ENCODE measurements at regions not wholly inside any gene's neighbourhood (a gene's known extent, or its start where the extent isn't known, plus 50 kb on each side); places are given as distances from the start of the nearest gene placed in this dataset.

DNA sequence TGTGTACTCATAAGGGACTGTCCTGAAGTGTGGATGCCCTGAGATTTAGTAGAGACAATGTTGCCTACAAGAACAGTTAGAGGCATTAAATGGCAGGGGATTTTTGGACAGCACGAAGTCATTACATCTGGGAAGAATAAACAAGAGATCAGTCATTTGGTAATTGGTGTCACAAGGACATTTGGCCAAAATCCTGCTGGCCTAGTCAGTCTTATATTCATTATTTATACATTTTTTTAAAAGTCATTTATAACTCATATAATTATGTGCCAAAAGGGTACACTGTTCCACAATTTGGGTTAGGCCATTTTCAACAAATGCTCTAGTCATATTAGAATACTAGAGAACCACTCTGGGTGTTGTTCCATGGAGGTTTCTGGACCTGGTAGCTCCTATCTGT lies 104.7 kb downstream of the LRATD1 start:
- H3K4me1 Mint-ChIP-seq, result no peaks in the 10 kb centered on the region
- Histone ChIP-seq H3K27me3 (ENCODE audit: control insufficient read depth, insufficient read depth, low read length) (no peaks in the 10 kb centered on the region), H3K27ac (ENCODE audit: insufficient read depth, low read length, poor library complexity, severe bottlenecking) (no peak overlapping the region), H3K4me3 (ENCODE audit: low read depth, low read length) (no peak overlapping the region), H3K4me1 (ENCODE audit: control insufficient read depth, insufficient read depth, low read length, poor library complexity, severe bottlenecking) (no peaks in the 10 kb centered on the region), H3K9me3 (ENCODE audit: control insufficient read depth in 2 of 2, low read length in 2 of 2) (no peaks in the 10 kb centered on the region), H3K36me3 (ENCODE audit: control insufficient read depth, insufficient read depth, low read length) (no peaks in the 10 kb centered on the region)
- peaks cover 0 to 7% (median 3%) of the 10 kb centered on the region in 7 donors for H3K9me3 Mint-ChIP-seq
- no peak for DNase-seq
- no peaks in the 10 kb centered on the region for H3K27me3 Mint-ChIP-seq
- H3K36me3 Mint-ChIP-seq, result no peaks in the 10 kb centered on the region
- H3K27ac Mint-ChIP-seq, result no peak overlapping the region
- no peak overlapping the region for H3K4me3 Mint-ChIP-seq
- ATAC-seq (ENCODE audit: low read depth in 2 of 2), result no peak

DNA sequence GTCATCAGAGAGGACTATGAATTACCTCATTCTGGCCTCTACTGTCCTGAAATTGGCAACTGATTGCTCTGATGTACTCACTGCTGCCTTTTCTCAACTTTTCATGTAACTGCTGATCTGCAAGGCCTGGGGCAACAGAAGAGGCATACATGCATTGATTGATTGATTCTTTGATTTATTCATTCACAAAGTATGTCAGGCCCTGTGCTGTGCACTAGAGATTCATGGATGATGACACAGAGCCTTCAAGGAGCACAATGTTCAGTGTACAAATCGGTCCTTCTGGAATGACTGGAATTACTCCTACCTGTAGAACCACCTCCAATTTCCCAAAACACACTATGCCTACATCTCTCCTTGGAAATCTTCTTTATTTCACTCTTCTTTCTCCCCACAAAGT lies 111.3 kb downstream of the LRATD1 start:
- H3K27ac Mint-ChIP-seq, result no peak overlapping the region
- DNase-seq, result no peak
- peaks cover 0 to 4% (median 1%) of the 10 kb centered on the region in 7 donors for H3K9me3 Mint-ChIP-seq
- Histone ChIP-seq H3K36me3 (ENCODE audit: control insufficient read depth, insufficient read depth, low read length) (no peaks in the 10 kb centered on the region), H3K9me3 (ENCODE audit: control insufficient read depth in 2 of 2, low read length in 2 of 2) (peaks cover 0 to 3% of the 10 kb centered on the region in 2 experiments), H3K4me1 (ENCODE audit: control insufficient read depth, insufficient read depth, low read length, poor library complexity, severe bottlenecking) (no peaks in the 10 kb centered on the region), H3K4me3 (ENCODE audit: low read depth, low read length) (no peak overlapping the region), H3K27ac (ENCODE audit: insufficient read depth, low read length, poor library complexity, severe bottlenecking) (no peak overlapping the region), H3K27me3 (ENCODE audit: control insufficient read depth, insufficient read depth, low read length) (no peaks in the 10 kb centered on the region)
- H3K36me3 Mint-ChIP-seq, result no peaks in the 10 kb centered on the region
- ATAC-seq (ENCODE audit: low read depth in 2 of 2), result no peak
- H3K4me1 Mint-ChIP-seq, result no peaks in the 10 kb centered on the region
- no peaks in the 10 kb centered on the region for H3K27me3 Mint-ChIP-seq
- no peak overlapping the region for H3K4me3 Mint-ChIP-seq

DNA sequence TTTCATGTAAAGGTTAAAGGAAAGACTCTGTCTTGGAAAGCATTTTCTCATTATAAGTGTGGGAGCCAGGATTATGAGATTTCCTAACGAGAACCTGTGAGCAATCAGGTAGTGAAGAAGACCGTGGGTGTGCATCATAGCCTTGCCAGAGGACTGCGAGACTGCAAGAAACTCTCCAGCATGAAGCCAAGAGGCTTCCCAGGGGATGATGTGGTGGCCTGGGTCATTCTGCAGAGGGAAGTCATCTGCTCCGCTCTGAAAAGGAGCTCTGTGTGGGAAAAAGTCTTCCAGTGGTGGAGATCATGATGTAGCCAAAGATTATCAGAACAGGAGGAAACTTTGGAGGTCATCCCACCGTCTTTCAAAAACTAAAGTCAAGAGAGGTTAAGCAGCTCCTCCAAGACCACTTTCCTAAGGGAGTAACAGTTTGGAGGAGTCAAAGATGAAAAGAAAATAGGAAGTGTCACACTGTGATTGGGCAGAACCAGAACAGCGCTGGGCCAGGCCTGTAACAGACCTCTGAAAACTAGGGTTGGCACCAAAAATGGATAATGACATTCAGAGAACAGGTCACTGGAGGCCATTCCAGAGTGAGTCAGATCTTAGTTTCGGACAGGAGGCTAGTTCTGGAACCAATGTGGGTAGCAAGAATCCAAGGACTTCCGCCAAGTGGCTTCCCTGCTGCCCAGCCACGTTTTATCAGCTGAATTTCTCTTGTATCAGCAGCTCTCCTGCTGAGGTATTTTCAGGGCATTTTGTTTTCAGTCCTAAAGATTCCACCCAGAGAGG lies 113.0 kb downstream of the LRATD1 start:
- ATAC-seq (ENCODE audit: low read depth in 2 of 2) (no peak), DNase-seq (no peak)
- Histone ChIP-seq H3K27me3 (ENCODE audit: control insufficient read depth, insufficient read depth, low read length) (no peaks in the 10 kb centered on the region), H3K27ac (ENCODE audit: insufficient read depth, low read length, poor library complexity, severe bottlenecking) (no peak overlapping the region), H3K4me1 (ENCODE audit: control insufficient read depth, insufficient read depth, low read length, poor library complexity, severe bottlenecking) (no peaks in the 10 kb centered on the region), H3K36me3 (ENCODE audit: control insufficient read depth, insufficient read depth, low read length) (no peaks in the 10 kb centered on the region), H3K9me3 (ENCODE audit: control insufficient read depth in 2 of 2, low read length in 2 of 2) (peaks cover 0 to 3% of the 10 kb centered on the region in 2 experiments), H3K4me3 (ENCODE audit: low read depth, low read length) (no peak overlapping the region)
- Mint-ChIP-seq H3K4me3 (no peak overlapping the region), H3K27ac (peak overlapping the region in 1 of 3 donors; percentile 10), H3K9me3 (peaks cover 0 to 4% (median 0%) of the 10 kb centered on the region in 7 donors), H3K4me1 (no peaks in the 10 kb centered on the region), H3K36me3 (no peaks in the 10 kb centered on the region), H3K27me3 (no peaks in the 10 kb centered on the region)

DNA sequence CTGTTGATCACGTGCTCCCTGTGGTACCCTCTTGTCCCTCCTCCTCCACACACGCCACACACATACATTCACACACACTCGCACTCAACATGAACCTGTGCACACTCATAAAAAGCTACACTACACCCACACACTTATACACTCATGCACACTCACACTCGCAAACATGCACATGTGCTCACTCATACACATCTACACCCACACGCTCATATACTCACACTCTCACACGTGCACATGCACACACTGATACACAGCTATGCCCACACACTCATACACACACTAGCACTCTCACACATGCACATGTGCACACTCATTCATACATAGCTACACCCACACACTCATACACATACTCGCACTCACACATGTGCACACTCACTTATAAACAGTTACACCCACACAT lies 113.6 kb downstream of the LRATD1 start:
- H3K9me3 Mint-ChIP-seq, result peaks cover 0 to 4% (median 0%) of the 10 kb centered on the region in 7 donors
- Histone ChIP-seq H3K27ac (ENCODE audit: insufficient read depth, low read length, poor library complexity, severe bottlenecking) (no peak overlapping the region), H3K4me3 (ENCODE audit: low read depth, low read length) (no peak overlapping the region), H3K36me3 (ENCODE audit: control insufficient read depth, insufficient read depth, low read length) (no peaks in the 10 kb centered on the region), H3K27me3 (ENCODE audit: control insufficient read depth, insufficient read depth, low read length) (no peaks in the 10 kb centered on the region), H3K9me3 (ENCODE audit: control insufficient read depth in 2 of 2, low read length in 2 of 2) (peaks cover 0 to 3% of the 10 kb centered on the region in 2 experiments), H3K4me1 (ENCODE audit: control insufficient read depth, insufficient read depth, low read length, poor library complexity, severe bottlenecking) (no peaks in the 10 kb centered on the region)
- DNase-seq, result no peak
- H3K27ac Mint-ChIP-seq, result no peak overlapping the region
- H3K27me3 Mint-ChIP-seq, result no peaks in the 10 kb centered on the region
- no peak overlapping the region for H3K4me3 Mint-ChIP-seq
- ATAC-seq (ENCODE audit: low read depth in 2 of 2), result no peak
- no peaks in the 10 kb centered on the region for H3K36me3 Mint-ChIP-seq
- no peaks in the 10 kb centered on the region for H3K4me1 Mint-ChIP-seq

DNA sequence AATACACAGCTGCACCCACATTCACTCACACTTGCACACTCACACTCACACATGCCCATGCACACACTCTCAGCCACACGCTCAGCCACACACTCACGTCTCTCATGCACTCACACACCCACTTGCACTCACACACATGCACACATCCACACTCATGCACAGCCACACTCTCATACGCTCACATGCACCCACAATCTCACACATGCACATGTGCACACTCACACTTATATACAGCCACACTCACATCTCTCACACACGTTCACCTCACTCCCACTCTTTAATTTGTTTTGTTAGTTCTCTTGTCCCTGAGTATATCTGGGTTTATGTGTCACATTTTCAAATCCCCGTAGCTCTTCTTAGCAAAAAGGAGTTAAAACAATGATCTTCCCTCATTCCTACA lies 114.9 kb downstream of the LRATD1 start:
- peaks cover 0 to 3% of the 10 kb centered on the region in 2 experiments for H3K9me3 ChIP-seq (ENCODE audit: control insufficient read depth in 2 of 2, low read length in 2 of 2)
- H3K4me1 Mint-ChIP-seq, result no peaks in the 10 kb centered on the region
- H3K4me1 ChIP-seq (ENCODE audit: control insufficient read depth, insufficient read depth, low read length, poor library complexity, severe bottlenecking), result no peaks in the 10 kb centered on the region
- H3K27me3 ChIP-seq (ENCODE audit: control insufficient read depth, insufficient read depth, low read length), result no peaks in the 10 kb centered on the region
- no peak overlapping the region for H3K27ac ChIP-seq (ENCODE audit: insufficient read depth, low read length, poor library complexity, severe bottlenecking)
- no peaks in the 10 kb centered on the region for H3K36me3 ChIP-seq (ENCODE audit: control insufficient read depth, insufficient read depth, low read length)
- H3K27ac Mint-ChIP-seq, result no peak overlapping the region
- H3K4me3 ChIP-seq (ENCODE audit: low read depth, low read length), result no peak overlapping the region
- no peak for DNase-seq
- peaks cover 0 to 4% (median 0%) of the 10 kb centered on the region in 7 donors for H3K9me3 Mint-ChIP-seq
- ATAC-seq (ENCODE audit: low read depth in 2 of 2), result no peak
- H3K36me3 Mint-ChIP-seq, result no peaks in the 10 kb centered on the region
- no peaks in the 10 kb centered on the region for H3K27me3 Mint-ChIP-seq
- no peak overlapping the region for H3K4me3 Mint-ChIP-seq

DNA sequence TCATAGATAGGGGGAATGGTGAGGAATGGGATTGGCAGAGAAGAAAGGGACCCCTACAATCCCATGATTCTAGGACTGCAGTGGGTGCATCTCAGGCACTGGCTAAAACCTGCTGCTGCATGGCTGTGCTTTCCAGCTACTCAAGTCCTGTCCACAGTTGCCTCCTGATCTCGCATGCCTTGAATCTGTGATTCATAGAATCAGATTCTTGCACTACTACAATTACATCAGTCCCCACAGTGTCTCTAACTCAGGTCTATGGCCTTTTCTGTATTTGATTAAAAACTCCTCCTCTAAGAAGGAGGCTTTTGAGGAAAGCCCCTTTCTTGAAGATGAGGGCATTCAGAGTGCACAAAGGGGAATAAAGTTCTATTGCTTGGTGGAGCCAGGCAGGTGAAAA lies 117.4 kb downstream of the LRATD1 start:
- H3K36me3 ChIP-seq (ENCODE audit: control insufficient read depth, insufficient read depth, low read length), result no peaks in the 10 kb centered on the region
- Mint-ChIP-seq H3K4me1 (no peaks in the 10 kb centered on the region), H3K36me3 (no peaks in the 10 kb centered on the region), H3K27ac (no peak overlapping the region), H3K9me3 (peaks cover 0 to 4% (median 0%) of the 10 kb centered on the region in 7 donors), H3K4me3 (no peak overlapping the region), H3K27me3 (no peaks in the 10 kb centered on the region)
- no peak overlapping the region for H3K27ac ChIP-seq (ENCODE audit: insufficient read depth, low read length, poor library complexity, severe bottlenecking)
- ATAC-seq (ENCODE audit: low read depth in 2 of 2) (no peak), DNase-seq (no peak)
- no peaks in the 10 kb centered on the region for H3K4me1 ChIP-seq (ENCODE audit: control insufficient read depth, insufficient read depth, low read length, poor library complexity, severe bottlenecking)
- H3K27me3 ChIP-seq (ENCODE audit: control insufficient read depth, insufficient read depth, low read length), result no peaks in the 10 kb centered on the region
- H3K4me3 ChIP-seq (ENCODE audit: low read depth, low read length), result no peak overlapping the region
- peaks cover 0 to 3% of the 10 kb centered on the region in 2 experiments for H3K9me3 ChIP-seq (ENCODE audit: control insufficient read depth in 2 of 2, low read length in 2 of 2)

DNA sequence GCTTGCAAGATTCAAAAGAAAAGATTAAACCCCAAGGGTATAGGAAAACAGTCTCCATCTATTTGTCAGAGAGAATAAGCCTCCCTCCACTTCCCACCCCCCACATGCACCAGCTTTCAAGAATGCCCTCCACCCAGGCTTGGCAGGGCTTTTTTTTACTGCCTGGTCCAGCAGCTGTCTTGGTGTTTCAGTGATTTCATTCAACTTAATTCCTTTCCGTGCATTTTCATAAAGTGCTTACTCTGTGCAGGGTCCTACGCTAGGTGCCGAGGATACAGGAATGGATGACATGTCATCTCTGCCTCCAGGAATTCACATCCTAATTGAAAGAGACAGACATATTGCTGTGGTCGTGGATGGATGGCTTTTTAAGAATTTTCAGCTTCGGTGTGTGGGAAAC lies 117.9 kb downstream of the LRATD1 start:
- H3K27me3 ChIP-seq (ENCODE audit: control insufficient read depth, insufficient read depth, low read length), result no peaks in the 10 kb centered on the region
- no peak for DNase-seq
- ATAC-seq (ENCODE audit: low read depth in 2 of 2), result no peak
- Mint-ChIP-seq H3K27ac (no peak overlapping the region), H3K4me3 (no peak overlapping the region), H3K9me3 (peaks cover 0 to 4% (median 0%) of the 10 kb centered on the region in 7 donors), H3K4me1 (no peaks in the 10 kb centered on the region), H3K27me3 (no peaks in the 10 kb centered on the region), H3K36me3 (no peaks in the 10 kb centered on the region)
- H3K4me3 ChIP-seq (ENCODE audit: low read depth, low read length), result no peak overlapping the region
- H3K36me3 ChIP-seq (ENCODE audit: control insufficient read depth, insufficient read depth, low read length), result no peaks in the 10 kb centered on the region
- H3K27ac ChIP-seq (ENCODE audit: insufficient read depth, low read length, poor library complexity, severe bottlenecking), result no peak overlapping the region
- peaks cover 0 to 3% of the 10 kb centered on the region in 2 experiments for H3K9me3 ChIP-seq (ENCODE audit: control insufficient read depth in 2 of 2, low read length in 2 of 2)
- no peaks in the 10 kb centered on the region for H3K4me1 ChIP-seq (ENCODE audit: control insufficient read depth, insufficient read depth, low read length, poor library complexity, severe bottlenecking)

DNA sequence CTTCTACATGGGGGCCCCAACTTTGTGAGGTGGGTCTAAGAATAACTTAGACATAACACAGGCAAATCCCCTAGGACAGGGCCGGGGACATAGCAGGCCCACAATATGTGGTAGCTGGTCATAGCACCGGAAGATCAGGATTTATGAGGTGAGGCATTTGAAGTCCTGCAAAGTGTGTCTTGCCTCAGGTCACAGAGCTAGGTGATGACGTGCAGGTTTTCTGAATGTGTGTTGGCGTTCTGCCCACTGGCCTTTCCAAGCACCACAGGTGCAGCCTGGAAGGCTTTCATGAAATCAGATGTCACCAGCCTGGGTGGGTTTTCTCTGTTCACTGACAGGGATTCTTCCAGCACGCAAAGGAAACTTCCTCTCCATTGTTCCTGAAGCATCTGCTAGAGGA lies 119.1 kb downstream of the LRATD1 start:
- H3K9me3 Mint-ChIP-seq, result peaks cover 0 to 5% (median 0%) of the 10 kb centered on the region in 7 donors
- no peaks in the 10 kb centered on the region for H3K4me1 ChIP-seq (ENCODE audit: control insufficient read depth, insufficient read depth, low read length, poor library complexity, severe bottlenecking)
- H3K9me3 ChIP-seq (ENCODE audit: control insufficient read depth in 2 of 2, low read length in 2 of 2), result peaks cover 0 to 3% of the 10 kb centered on the region in 2 experiments
- no peaks in the 10 kb centered on the region for H3K27me3 ChIP-seq (ENCODE audit: control insufficient read depth, insufficient read depth, low read length)
- ATAC-seq (ENCODE audit: low read depth in 2 of 2) (no peak), DNase-seq (no peak)
- H3K4me1 Mint-ChIP-seq, result no peaks in the 10 kb centered on the region
- no peak overlapping the region for H3K27ac Mint-ChIP-seq
- no peaks in the 10 kb centered on the region for H3K27me3 Mint-ChIP-seq
- H3K27ac ChIP-seq (ENCODE audit: insufficient read depth, low read length, poor library complexity, severe bottlenecking), result no peak overlapping the region
- no peak overlapping the region for H3K4me3 ChIP-seq (ENCODE audit: low read depth, low read length)
- no peaks in the 10 kb centered on the region for H3K36me3 Mint-ChIP-seq
- H3K4me3 Mint-ChIP-seq, result no peak overlapping the region
- H3K36me3 ChIP-seq (ENCODE audit: control insufficient read depth, insufficient read depth, low read length), result no peaks in the 10 kb centered on the region
